Activated CD4-positive, alpha-beta T cell treated with anti-CD3 and anti-CD28 coated beads, Interleukin-2, Interleukin-6, amounts not matched to agents 100 ng/mL and 50 ng/mL, durations not matched to agents 16 hours and 8 hours (primary cell): ENCODE measurements at regions not wholly inside any gene's neighbourhood (a gene's known extent, or its start where the extent isn't known, plus 50 kb on each side); places are given as distances from the start of the nearest gene placed in this dataset.

Source experiments
- DNase-seq: peaks from one replicate; pipeline ENCODE4 v3.0.0-alpha.2; 2020

GRCh38 chr15:95350908-95351307 lies 979.6 kb upstream of the NR2F2 start:
- no peak for DNase-seq

GRCh38 chr15:95352631-95353187 lies 977.8 kb upstream of the NR2F2 start:
- no peak for DNase-seq

- DNase-seq = no peak
These were observed 977.0 kb upstream of the NR2F2 start for GRCh38 chr15:95353512-95353911.

GRCh38 chr15:95359966-95360365 lies 970.5 kb upstream of the NR2F2 start:
- no peak for DNase-seq

GRCh38 chr15:95362306-95362705 lies 968.2 kb upstream of the NR2F2 start:
- DNase-seq = no peak

GRCh38 chr15:95363646-95364045 lies 966.9 kb upstream of the NR2F2 start:
- no peak for DNase-seq

- no peak for DNase-seq
These were observed 964.9 kb upstream of the NR2F2 start for GRCh38 chr15:95365511-95366107.

- DNase-seq = no peak
These were observed 962.3 kb upstream of the NR2F2 start for GRCh38 chr15:95368191-95368590.

GRCh38 chr15:95368755-95369601 lies 961.5 kb upstream of the NR2F2 start:
- DNase-seq = no peak

GRCh38 chr15:95370291-95370690 lies 960.2 kb upstream of the NR2F2 start:
- no peak for DNase-seq

- no peak for DNase-seq
These were observed 958.8 kb upstream of the NR2F2 start for GRCh38 chr15:95371664-95372063.

GRCh38 chr15:95375281-95375680 lies 955.2 kb upstream of the NR2F2 start:
- DNase-seq = no peak

GRCh38 chr15:95377258-95377852 lies 953.1 kb upstream of the NR2F2 start:
- DNase-seq = no peak

GRCh38 chr15:95394186-95395067 lies 936.1 kb upstream of the NR2F2 start:
- DNase-seq = no peak

GRCh38 chr15:95400428-95400827 lies 930.1 kb upstream of the NR2F2 start:
- DNase-seq = no peak

GRCh38 chr15:95401587-95401986 lies 928.9 kb upstream of the NR2F2 start:
- DNase-seq = no peak

- DNase-seq = no peak
These were observed 925.1 kb upstream of the NR2F2 start for GRCh38 chr15:95405447-95405846.

GRCh38 chr15:95407534-95407933 lies 923.0 kb upstream of the NR2F2 start:
- DNase-seq = no peak

GRCh38 chr15:95409211-95409610 lies 921.3 kb upstream of the NR2F2 start:
- no peak for DNase-seq

GRCh38 chr15:95409626-95410310 lies 920.7 kb upstream of the NR2F2 start:
- no peak for DNase-seq

- DNase-seq = no peak
These were observed 919.7 kb upstream of the NR2F2 start for GRCh38 chr15:95410757-95411156.

GRCh38 chr15:95416576-95416975 lies 913.9 kb upstream of the NR2F2 start:
- no peak for DNase-seq
